HG03159 (cell line): ENCODE measurements at regions not wholly inside any gene's neighbourhood (a gene's known extent, or its start where the extent isn't known, plus 50 kb on each side); places are given as distances from the start of the nearest gene placed in this dataset.

ENCODE experiments used
- ATAC-seq: cut with Tn5 transposase; IDR thresholded peaks from one replicate; pipeline ENCODE4 v1.9.1; 2021; ENCODE audit warnings: mild to moderate bottlenecking, moderate library complexity; ENCODE audit not compliant: unreplicated experiment

GRCh38 chr3:148128136-148128535, 569.6 kb upstream of the AGTR1 start:
- ATAC-seq: no peak

- ATAC-seq: no peak
Observed at GRCh38 chr3:148131990-148132638, 565.6 kb upstream of the AGTR1 start.

GRCh38 chr3:148136816-148137215, 560.9 kb upstream of the AGTR1 start:
- ATAC-seq: no peak

GRCh38 chr3:148146241-148146640, 551.5 kb upstream of the AGTR1 start:
- no peak for ATAC-seq

- no peak for ATAC-seq
Observed at GRCh38 chr3:148146947-148147826, 550.5 kb upstream of the AGTR1 start.

GRCh38 chr3:148147903-148148302, 549.8 kb upstream of the AGTR1 start:
- no peak for ATAC-seq

GRCh38 chr3:148149556-148149955, 548.1 kb upstream of the AGTR1 start:
- no peak for ATAC-seq

GRCh38 chr3:148150141-148150540, 547.6 kb upstream of the AGTR1 start:
- no peak for ATAC-seq

- ATAC-seq: no peak
Observed at GRCh38 chr3:148158210-148158609, 539.5 kb upstream of the AGTR1 start.

- ATAC-seq: no peak
Observed at GRCh38 chr3:148162132-148162531, 535.6 kb upstream of the AGTR1 start.

- ATAC-seq: no peak
Observed at GRCh38 chr3:148168347-148168746, 529.4 kb upstream of the AGTR1 start.

- ATAC-seq: no peak
Observed at GRCh38 chr3:148173851-148174250, 523.9 kb upstream of the AGTR1 start.

GRCh38 chr3:148175214-148175613, 522.5 kb upstream of the AGTR1 start:
- ATAC-seq: no peak

GRCh38 chr3:148178503-148178902, 519.2 kb upstream of the AGTR1 start:
- no peak for ATAC-seq

GRCh38 chr3:148184798-148185197, 512.9 kb upstream of the AGTR1 start:
- no peak for ATAC-seq

- no peak for ATAC-seq
Observed at GRCh38 chr3:148186881-148187280, 510.8 kb upstream of the AGTR1 start.

- no peak for ATAC-seq
Observed at GRCh38 chr3:148187296-148187695, 510.4 kb upstream of the AGTR1 start.

- ATAC-seq: no peak
Observed at GRCh38 chr3:148190441-148190990, 507.2 kb upstream of the AGTR1 start.

GRCh38 chr3:148191966-148192365, 505.7 kb upstream of the AGTR1 start:
- no peak for ATAC-seq

- ATAC-seq: no peak
Observed at GRCh38 chr3:148197061-148197460, 500.6 kb upstream of the AGTR1 start.

GRCh38 chr3:148202386-148202785, 495.3 kb upstream of the AGTR1 start:
- no peak for ATAC-seq
